HepG2 (cell line): ENCODE measurements at regions not wholly inside any gene's neighbourhood (a gene's known extent, or its start where the extent isn't known, plus 50 kb on each side); places are given as distances from the start of the nearest gene placed in this dataset.

Source experiments
- CBFB ChIP-seq: sonication (generic); formaldehyde crosslinking; IDR thresholded peaks from 2 replicates; pipeline ENCODE4 v1.4.0; 2020; ENCODE audit warnings: missing genetic modification reagents
- NFE2L2 ChIP-seq: fragments of 150-350 bp; IDR thresholded peaks from 2 replicates; pipeline ENCODE4 v1.6.1; 2014; ENCODE audit warnings: low read length
- NFIC ChIP-seq: IDR thresholded peaks from 2 replicates; pipeline ENCODE4 v1.6.1; 2012; ENCODE audit warnings: mild to moderate bottlenecking, low read length, inconsistent platforms
- PAF1 ChIP-seq: IDR thresholded peaks from 2 replicates; pipeline ENCODE4 v1.6.1; 2016; ENCODE audit warnings: missing genetic modification reagents, missing compliant biosample characterization
- STAT5B ChIP-seq: sonication (generic); formaldehyde crosslinking; IDR thresholded peaks from 2 replicates; pipeline ENCODE4 v1.4.0; 2020; ENCODE audit warnings: missing genetic modification reagents
- ZFP36 ChIP-seq: fragments of 150-350 bp; IDR thresholded peaks from 2 replicates; pipeline ENCODE4 v1.6.1; 2018; ENCODE audit warnings: borderline replicate concordance, low read length, low read depth; ENCODE audit not compliant: partially characterized antibody
- TF ChIP-seq, protein P1 (sequence below): sonication (generic); formaldehyde crosslinking; IDR thresholded peaks from 2 replicates; pipeline ENCODE4 v1.5.0; 2020; ENCODE audit warnings: mild to moderate bottlenecking, missing genetic modification reagents, moderate library complexity
- TF ChIP-seq, protein P2 (sequence below): sonication (generic); formaldehyde crosslinking; IDR thresholded peaks from 2 replicates; pipeline ENCODE4 v1.4.0; 2020; ENCODE audit warnings: mild to moderate bottlenecking, missing genetic modification reagents, borderline replicate concordance
- TF ChIP-seq, protein P3 (sequence below): sonication (generic); formaldehyde crosslinking; IDR thresholded peaks from 2 replicates; pipeline ENCODE4 v1.4.0; 2020; ENCODE audit warnings: low read depth, mild to moderate bottlenecking, missing genetic modification reagents

DNA sequence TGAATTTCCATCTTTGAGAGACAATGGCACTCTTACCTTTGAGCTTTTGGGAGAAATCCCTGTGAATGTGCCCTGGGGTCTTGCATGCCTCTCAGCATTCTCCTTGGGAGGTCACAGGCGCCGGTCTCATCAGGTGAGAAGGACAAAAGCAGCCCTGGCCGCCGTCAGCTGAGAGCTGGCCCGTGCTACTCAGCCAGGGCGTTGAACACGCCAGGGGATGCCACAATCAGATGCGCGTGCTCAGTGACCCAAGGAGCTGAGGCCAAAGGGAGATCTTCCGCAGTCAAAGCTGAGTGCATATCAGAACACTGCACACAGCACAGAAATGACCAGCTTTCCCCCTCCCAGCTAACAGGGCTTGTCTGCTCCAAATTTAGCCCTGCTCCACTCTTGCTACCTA, 253.6 kb upstream of the NOX3 start:
- no peak for TF ChIP-seq PAF1 (CRISPR knock-in tag)
- TF ChIP-seq NFE2L2 = no peak
- TF ChIP-seq, protein P1, sequence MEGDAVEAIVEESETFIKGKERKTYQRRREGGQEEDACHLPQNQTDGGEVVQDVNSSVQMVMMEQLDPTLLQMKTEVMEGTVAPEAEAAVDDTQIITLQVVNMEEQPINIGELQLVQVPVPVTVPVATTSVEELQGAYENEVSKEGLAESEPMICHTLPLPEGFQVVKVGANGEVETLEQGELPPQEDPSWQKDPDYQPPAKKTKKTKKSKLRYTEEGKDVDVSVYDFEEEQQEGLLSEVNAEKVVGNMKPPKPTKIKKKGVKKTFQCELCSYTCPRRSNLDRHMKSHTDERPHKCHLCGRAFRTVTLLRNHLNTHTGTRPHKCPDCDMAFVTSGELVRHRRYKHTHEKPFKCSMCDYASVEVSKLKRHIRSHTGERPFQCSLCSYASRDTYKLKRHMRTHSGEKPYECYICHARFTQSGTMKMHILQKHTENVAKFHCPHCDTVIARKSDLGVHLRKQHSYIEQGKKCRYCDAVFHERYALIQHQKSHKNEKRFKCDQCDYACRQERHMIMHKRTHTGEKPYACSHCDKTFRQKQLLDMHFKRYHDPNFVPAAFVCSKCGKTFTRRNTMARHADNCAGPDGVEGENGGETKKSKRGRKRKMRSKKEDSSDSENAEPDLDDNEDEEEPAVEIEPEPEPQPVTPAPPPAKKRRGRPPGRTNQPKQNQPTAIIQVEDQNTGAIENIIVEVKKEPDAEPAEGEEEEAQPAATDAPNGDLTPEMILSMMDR = no peak
- TF ChIP-seq CBFB (CRISPR knock-in tag) = no peak
- no peak for TF ChIP-seq ZFP36
- TF ChIP-seq, protein P2, sequence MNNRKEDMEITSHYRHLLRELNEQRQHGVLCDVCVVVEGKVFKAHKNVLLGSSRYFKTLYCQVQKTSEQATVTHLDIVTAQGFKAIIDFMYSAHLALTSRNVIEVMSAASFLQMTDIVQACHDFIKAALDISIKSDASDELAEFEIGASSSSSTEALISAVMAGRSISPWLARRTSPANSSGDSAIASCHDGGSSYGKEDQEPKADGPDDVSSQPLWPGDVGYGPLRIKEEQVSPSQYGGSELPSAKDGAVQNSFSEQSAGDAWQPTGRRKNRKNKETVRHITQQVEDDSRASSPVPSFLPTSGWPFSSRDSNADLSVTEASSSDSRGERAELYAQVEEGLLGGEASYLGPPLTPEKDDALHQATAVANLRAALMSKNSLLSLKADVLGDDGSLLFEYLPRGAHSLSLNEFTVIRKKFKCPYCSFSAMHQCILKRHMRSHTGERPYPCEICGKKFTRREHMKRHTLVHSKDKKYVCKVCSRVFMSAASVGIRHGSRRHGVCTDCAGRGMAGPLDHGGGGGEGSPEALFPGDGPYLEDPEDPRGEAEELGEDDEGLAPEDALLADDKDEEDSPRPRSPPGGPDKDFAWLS (CRISPR knock-in tag) = no peak
- no peak for TF ChIP-seq STAT5B
- TF ChIP-seq, protein P3, sequence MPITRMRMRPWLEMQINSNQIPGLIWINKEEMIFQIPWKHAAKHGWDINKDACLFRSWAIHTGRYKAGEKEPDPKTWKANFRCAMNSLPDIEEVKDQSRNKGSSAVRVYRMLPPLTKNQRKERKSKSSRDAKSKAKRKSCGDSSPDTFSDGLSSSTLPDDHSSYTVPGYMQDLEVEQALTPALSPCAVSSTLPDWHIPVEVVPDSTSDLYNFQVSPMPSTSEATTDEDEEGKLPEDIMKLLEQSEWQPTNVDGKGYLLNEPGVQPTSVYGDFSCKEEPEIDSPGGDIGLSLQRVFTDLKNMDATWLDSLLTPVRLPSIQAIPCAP (CRISPR knock-in tag) = no peak
- no peak for TF ChIP-seq NFIC
